HG03159 (cell line): ENCODE measurements at regions not wholly inside any gene's neighbourhood (a gene's known extent, or its start where the extent isn't known, plus 50 kb on each side); places are given as distances from the start of the nearest gene placed in this dataset.

Experiments used
- ATAC-seq: cut with Tn5 transposase; IDR thresholded peaks from one replicate; pipeline ENCODE4 v1.9.1; 2021; ENCODE audit warnings: mild to moderate bottlenecking, moderate library complexity; ENCODE audit not compliant: unreplicated experiment

DNA sequence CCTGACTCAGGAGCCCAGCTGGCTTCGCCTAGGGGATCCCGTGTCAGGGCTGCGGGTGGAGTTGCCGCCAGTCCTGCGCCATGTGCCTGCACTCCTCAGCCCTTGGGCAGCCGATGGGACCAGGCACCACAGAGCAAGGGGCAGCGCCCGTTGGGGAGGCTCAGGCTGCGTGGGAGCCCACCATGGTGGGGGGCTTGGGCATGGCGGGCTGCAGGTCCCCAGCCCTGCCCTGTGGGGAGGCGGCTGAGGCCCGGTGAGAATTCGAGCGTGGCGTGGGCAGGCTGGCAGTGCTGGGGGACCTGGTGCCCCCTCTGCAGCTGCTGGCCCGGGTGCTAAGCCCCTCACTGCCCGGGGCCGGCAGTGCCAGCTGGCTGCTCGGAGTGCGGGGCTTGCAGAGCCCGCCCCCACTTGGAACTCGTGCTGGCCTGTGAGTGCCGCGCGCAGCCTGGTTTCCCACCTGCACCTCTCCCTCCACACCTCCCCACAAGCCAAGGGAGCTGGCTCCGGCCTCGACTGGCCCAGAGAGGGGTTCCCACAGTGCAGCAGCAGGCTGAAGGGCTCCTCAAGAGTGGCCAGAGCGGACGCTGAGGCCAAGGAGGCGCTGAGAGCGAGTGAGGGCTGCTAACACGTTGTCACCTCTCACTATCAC is 135.1 kb upstream of the SEL1L start:
- ATAC-seq, result no peak

DNA sequence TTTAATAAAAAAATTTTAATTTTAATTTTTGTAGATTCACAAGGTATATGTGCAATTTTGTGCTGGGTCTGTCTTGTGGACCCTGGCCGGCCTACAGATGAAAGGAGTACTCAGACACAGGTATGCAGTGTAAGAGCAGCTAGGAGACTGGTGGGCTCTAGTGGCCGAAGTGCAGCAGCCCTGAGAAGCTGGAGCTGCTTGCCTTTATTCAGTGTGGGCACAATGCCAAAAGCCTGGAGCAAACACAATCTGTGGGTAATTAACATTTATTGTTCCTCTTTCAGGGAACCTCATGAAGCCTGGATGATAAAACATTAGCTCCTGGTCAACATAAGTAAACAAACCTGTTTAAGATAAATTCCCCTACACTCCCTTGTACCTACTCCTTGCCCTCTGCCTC is 135.7 kb upstream of the SEL1L start:
- no peak for ATAC-seq

DNA sequence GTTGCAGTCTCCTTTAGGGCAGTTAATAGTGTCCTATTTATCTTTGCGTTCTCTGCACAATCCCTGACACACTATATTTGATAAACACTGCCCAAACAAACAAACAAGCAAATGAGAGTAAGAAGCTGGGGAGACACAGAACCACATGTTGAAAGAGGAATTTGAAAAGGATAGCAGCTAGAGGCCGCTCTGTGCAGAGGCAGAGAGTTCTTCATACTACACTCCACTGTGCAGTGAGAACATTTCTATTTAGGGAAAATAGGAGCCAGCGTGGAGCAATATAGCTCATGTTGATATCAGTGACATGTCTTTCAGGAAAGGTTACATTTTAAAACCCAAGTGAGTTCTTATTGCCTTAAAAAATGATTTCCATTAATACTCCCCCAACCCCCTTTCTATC is 140.3 kb upstream of the SEL1L start:
- ATAC-seq, result no peak

DNA sequence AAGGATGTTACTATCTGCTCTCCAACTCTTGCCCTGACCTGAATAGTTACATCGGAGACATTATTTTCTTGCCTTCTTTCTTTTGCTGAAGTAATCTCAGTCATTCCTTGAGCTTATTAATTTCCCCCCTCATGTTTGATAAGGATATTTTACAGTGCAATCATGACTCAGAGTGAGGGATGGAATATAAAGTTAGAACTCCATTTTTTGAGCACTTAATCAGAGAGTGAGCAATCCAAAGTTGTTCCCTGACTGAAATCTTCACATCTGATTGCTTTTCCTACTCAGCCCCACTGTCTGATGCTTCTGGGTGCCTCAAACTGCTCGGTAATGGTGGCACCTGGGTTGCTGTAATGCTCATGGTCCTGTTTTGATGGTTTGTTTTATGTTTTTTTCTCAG is 142.7 kb upstream of the SEL1L start:
- ATAC-seq, result no peak

DNA sequence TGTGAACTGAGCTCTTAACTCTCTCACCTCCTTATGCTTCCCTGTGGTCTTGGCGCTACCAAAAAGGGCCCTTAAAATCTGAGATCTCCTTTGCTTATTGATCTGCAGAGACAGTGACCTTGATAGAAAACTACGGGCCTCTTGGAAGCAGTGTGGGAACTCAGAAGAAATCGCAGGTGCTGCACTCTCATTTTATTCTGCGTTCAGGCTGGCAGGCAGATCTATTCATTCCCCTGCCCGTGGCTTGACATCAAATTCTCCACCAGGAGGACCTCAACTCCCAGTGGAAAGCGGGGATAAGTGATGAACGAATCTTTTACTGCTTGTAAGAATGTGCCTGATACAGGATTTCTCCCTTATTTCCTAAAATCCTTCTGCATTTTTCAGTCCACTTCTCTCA is 143.2 kb upstream of the SEL1L start:
- no peak for ATAC-seq

DNA sequence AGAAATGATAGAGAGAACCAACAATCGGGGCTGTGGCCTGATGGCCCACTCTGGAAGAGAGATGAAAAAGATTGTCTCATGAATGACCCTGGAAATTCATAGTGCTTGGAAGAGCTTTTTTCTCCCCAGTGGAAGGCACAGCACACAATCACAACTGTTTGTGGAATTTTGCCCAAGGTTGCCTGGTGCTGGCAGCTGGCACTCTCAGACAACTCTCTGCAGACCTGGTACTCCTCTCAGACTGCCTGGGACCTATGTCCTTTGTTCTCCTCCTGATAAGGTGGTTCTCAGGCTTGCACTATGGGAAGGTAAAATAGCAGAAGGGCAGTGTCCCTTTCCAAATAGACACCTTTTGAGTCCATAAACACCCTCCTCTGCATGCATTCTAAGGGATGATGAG is 144.1 kb upstream of the SEL1L start:
- no peak for ATAC-seq

DNA sequence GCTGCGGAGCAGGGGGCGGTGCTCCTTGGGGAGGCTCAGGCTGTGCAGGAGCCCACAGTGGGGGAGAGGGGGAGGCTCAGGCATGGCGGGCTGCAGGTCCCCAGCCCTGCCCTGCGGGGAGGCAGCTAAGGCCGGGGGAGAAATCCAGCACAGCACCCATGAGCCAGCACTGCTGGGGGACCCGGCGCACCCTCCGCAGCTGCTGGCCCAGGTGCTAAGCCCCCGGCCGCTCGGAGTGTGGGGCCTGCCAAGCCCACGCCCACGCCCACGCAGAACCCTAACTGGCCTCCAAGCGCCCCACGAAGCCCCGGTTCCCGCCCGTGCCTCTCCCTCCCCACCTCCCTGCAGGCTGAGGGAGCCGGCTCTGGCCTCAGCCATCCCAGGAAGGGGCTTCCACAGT is 145.6 kb upstream of the SEL1L start:
- ATAC-seq, result no peak

DNA sequence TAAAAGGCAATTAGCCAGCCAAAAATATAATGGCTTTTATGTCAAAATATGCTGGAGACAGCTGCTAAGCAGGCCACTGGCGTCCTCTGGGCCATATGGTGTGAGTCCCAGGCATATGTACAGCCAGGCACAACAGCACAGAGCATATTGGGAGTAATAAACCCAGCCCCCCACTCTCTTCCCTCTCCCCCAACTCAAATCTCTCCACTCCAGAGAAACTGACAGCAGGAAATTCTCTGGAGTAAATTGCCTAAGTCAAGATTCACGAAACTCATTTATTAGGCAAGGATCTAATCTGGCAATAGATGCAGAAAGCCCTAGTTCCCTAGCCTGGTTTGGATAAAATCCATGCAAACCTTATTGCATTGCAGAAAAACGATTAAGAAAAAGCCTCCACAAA is 147.9 kb upstream of the SEL1L start:
- no peak for ATAC-seq

DNA sequence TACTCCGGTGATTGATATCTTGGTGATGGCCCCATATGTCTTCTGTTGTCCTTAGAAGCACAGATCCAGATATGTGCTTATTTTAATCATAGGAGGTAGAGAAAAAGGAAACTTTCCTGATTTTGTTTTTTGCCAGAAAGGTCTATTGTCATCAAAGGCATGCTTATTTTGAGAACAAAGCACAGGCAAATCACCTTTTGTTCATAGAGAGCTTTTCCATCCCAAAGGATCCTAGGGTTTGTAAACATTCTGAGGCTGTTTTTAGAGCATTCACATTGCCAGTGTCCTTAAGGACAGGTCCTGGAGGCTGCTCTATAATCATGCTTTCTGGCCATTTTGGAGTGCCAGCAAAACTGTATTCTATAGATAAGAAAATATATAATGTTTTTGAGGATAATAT is 148.5 kb upstream of the SEL1L start:
- ATAC-seq, result no peak

DNA sequence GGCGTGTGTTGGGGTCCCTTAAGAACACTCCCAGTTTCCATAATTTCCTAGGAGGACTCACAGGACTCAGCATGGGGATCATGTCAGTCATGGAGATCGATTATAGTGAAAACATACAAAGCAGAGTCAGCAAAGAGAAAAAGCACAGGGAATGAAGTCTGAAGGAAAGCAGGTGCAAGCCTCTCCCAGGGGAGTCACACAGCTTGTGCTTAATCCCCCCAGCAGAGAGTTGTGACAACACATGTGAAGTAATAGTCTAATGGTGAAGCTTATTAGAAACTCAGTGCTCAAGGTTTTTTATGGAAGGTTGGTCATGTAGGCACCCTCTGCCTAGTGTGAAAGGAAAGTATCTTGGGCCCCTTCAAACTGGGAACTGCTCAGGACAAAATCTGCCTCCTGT is 149.0 kb upstream of the SEL1L start:
- no peak for ATAC-seq

DNA sequence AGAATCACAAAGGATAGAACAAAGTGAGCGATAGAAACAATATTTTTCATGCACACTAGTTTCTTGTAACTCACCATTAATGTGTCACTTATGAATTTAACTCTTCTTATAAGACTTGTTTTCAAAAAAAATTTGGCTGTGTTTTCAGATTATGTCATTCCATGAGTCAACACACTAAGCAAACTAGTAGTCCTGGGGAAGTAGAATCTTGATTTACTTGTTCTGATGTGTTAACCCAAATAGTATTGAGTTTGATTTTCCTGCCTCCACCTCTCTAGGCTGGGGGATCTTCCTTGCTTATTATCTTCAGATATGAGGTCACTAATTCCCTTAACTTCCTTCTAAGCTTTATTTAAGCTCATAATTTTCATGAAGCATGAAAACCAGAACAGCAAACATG is 151.0 kb upstream of the SEL1L start:
- ATAC-seq, result no peak

DNA sequence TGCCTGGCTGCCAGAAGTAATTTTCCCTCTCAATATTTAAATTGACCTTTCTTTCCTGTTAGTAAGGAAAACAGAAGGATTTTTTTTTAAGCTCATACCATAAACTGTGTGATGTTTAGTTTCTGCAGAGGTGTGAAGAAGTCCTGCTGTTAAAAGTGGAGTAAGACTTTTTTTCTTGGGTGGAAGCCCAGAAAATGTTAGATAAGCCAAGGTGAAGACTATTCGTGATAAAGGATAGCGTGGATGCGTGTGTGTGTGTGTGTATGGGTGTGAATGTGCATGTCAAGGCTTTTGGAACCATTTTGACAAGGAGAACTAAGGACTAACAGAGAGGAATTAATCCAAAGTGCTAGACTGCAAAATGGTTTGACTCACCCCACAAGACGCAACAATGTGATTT is 152.9 kb upstream of the SEL1L start:
- no peak for ATAC-seq

DNA sequence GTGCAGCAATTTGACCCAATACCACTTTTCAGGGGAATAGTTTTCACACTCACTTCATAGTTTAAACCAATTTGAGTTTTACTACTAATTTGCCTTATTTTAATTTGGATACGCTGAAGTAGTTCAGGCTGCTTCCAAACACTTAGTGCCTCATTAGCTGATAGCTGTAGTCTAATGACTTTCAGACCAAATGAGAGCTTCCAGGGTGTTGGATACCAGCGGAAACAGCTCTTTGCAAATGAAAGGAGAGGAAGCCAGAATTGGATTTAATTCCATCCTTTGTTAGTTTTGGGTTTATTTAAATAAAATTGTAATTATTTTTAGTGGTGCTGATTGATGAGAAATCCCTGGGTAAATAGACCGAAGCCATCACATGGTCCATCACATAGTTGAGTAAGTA is 158.3 kb upstream of the SEL1L start:
- no peak for ATAC-seq

DNA sequence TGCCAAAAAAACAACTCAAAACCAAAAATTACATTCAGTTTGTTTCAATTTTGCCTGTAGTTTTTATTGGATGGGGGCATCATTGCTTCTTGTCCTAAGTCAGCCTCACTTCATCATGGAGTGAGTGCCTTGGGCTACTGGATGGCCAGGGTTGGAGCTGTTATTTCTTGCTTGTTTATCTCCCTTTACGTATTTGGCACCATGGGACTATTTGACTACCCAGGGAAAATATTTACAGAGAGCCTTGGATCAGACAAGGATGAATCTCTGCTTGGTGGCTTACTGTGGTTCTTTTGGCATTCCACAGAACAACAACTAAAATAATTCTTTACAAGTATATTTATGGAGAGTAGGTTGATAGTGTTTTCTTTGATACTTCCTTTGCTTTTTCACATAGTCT is 160.8 kb upstream of the SEL1L start:
- no peak for ATAC-seq

DNA sequence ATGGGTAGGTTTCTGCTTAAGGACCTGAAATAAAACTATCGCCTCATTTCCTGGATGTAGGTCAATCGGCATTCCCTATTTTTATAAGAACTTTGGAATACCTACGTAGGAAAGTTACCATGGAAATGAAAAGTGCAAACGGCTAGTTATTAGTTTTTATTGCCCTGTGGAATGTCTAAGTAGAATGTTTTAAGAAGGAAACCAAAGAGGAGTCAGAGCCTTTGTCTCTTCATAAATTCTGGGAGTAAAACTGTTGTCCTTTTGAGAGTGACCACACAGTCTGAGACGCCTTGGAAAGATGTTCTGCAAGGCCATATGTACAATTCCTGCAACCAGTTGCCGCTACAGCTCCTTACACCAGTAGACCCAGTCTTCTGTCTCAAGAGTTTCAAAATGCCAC is 176.0 kb upstream of the SEL1L start:
- no peak for ATAC-seq

DNA sequence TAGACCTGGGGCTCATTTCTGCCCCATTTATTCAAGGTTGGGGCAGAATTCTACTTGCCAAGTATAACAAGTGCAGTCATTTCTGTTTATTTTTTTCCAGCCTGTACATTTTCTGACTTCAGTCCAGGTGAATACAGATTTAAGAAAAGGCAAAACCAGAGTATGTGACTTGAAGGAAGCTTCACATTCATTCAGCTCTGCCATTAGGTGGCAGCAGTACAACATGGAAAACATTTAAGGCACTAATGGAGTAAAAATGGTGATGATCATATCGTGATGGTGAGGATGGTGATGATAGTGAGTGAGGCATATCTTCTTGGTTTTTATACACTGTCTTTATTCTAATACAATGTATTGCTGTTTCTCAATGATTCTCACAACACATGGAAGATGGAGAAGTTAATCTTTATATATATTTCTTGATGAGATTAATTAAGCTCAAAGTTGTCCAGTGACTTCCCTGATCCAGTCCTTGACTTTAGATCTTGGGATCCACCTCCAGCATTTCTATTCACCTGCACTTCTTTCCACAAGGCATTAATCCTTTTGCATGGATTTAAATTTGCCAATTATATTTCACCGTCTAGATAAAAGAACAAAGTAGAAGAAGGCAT is 176.7 kb upstream of the SEL1L start:
- peak; percentile 63 for ATAC-seq

DNA sequence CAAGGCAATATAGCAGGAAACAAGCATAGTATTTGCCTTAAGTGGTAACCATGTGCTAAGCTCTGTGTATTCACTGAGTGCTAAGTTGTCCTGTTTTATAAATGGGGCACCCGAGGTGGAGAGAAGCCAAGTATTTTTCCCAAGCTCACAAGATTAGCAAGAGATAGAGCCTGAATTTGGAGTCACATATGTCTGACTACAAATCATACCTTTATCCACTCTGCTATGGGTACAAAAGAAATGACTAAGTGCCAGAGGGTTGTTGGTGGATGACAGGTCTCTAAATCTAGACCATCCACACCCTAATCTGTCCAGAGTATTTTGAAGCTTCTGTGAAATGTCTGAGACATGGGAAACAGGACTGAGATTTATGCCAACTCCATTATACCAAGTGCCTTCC is 182.1 kb upstream of the SEL1L start:
- ATAC-seq, result no peak

DNA sequence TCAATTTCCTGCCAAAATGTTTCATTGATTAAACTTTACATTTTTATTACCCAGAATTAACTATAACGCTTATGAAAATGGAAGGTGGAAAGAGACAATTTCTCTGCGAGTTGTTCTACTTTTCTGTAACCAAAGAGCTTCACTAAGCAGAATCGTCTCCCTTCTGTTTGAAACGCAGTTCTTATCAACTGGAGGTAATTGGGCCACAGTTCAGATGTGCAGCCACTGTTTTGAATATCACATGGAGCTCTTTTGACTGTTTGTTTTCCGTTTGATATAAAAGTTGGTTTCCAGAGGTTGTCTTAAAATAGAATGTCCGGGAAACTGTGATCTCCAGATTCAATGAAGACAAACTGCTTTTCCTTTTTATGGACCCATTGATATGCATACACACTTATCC is 183.3 kb upstream of the SEL1L start:
- ATAC-seq, result no peak

DNA sequence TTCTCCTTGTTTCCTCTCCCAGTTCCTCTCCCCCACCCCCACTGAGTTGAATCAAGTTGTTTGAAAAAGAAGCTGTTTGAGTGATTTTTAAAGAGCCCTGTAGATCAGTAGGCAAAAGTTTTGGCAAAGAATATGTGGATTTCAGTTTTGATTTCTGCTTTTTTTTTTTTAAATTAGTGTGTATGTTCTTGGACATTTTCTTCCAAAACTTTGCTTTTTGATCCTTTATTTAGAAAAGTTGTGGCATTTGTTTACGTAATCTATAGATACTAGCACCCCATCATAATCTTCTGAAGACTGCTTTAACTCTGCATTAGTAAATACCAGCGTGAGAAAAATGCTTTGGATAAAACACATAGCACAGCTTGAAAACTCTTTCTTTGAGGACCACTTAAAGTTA is 190.3 kb upstream of the SEL1L start:
- no peak for ATAC-seq

DNA sequence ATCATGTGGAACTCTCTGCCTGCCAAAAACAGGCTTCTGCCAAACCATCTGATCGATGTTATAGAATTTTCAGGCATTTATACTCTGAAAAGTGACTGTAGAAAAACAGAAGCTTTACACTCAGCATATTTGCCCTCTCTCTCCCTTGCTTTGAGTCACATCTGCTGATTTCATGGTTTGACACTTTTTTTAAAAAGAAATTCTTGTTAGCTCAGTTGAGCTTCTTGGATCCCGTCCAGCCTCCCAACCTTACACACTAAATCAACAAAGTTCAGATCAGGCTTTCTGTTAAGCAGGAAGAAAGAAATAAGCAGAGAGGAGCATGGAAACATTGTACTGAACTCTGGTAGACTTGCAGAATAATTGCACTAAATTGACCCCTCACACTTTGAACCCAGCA is 193.6 kb upstream of the SEL1L start:
- no peak for ATAC-seq

DNA sequence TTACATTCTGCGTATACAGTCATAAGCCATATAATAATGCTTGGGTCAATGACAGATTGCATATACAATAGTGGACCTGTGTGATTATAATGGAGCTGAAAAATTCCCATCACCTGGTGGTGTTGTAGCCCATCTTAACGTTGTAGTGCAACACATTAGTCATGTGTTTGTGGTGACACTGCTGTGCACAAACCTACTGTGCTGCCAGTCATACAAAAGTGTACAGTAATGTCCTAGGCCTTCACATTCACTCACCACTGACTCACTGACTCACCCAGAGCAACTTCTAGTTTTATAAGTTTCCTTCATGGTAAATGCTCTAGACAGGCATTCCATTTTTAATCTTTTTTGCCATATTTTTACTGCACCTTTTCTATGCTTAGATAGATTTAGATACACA is 194.8 kb upstream of the SEL1L start:
- ATAC-seq, result no peak

DNA sequence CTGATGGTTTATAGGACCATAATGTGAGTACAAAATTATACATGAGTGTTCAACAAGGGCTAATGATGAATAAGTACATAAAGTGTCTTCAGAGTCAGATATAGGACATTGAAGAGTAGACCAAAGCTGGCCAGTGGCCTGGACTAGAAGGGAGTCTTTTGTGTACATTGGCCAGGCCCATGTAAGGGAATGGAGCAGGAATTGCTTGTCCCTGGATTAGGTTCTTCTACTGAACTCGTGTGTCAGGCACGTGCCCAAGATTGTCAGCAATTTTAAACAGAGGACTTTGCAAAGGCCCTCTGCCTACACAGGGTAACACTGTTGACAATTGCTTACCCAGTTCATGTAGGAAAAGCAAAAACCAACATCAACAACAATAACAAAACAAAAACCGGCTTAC is 196.0 kb upstream of the SEL1L start:
- no peak for ATAC-seq

DNA sequence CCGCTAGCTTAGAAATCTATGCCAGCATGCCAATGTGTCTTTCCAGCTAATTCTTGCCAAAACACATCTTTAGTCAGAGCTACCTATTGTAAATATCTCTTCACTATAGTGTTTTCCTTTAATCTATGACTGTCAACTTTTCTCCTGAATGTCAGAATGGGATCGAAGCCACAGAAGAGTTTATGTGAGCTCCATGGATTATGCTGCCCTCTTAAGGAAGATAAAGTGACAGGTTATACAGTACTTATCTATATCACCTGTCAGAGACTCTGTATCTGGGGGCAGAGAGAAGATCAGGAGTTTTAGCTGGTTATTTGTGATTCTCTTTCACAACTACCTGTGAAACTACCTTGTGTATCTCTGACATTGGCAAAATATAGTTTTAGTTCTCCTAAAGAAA is 204.3 kb upstream of the SEL1L start:
- ATAC-seq, result no peak
